Tongue (tissue), 1 donor: ENCODE measurements at regions not wholly inside any gene's neighbourhood (a gene's known extent, or its start where the extent isn't known, plus 50 kb on each side); places are given as distances from the start of the nearest gene placed in this dataset.
A peak's percentile ranks its signal among the peaks of the same experiment; 100 is the strongest.

Experiments
- DNase-seq: peaks from one replicate; pipeline ENCODE4 v3.0.0-alpha.2; 2015

DNA sequence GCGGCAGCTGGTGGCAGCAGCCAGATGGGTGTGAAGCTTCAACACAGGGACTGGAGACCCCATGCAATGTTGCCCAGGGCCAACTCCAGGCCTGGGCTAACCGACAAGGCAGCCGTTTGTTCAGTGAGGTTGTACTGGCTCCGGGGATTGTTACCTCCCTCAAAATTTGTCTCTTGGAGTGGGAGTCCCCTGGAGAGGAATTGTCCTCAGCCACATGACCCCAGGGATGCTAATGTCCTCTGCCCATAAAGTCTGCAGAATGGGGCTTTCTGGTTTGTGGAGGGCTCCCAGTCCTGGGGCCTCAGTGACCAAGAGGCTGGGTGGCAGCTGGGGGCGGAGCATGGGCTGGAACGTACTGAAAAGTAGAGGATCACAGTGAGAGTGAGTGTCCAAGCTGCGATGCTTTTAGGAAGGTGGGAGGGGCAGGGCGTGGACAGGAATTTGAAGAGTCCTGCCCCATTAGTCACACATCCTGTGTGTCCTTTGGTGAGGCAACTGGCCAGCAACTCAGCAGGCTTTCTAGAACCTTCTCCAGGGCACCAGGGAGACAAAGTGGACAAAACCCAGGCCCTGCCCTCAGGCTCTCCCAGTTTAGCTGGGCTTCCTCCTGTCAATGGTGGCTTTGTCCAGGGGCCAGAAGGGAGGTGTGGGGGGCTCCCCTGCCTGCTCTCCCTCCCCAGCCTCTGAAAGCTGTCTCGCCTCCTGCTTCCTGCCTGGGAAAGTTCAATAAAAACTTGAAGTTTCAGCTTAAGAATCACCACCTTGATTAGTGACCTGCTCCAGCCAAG lies 114.0 kb downstream of the NSG2 start:
- no peak for DNase-seq

DNA sequence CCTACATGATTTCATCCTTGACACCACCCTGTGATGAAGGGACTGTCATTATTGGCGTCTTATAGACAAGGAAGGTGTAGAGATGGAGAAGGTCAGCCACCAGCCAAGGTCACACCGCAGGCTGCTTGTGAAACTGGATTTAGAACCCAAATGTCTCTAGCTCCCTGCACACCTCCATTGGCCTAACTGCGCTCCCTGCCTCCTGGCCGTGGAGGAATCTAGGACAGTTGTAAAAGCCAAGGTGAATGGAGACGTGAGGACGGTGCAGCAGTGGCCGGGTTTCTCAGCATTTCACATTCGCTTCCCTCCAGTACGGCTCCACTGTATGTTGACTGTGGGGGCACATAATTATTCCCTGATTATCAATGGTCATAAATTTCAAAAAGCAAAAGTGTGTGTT lies 119.9 kb downstream of the NSG2 start:
- DNase-seq: no peak

DNA sequence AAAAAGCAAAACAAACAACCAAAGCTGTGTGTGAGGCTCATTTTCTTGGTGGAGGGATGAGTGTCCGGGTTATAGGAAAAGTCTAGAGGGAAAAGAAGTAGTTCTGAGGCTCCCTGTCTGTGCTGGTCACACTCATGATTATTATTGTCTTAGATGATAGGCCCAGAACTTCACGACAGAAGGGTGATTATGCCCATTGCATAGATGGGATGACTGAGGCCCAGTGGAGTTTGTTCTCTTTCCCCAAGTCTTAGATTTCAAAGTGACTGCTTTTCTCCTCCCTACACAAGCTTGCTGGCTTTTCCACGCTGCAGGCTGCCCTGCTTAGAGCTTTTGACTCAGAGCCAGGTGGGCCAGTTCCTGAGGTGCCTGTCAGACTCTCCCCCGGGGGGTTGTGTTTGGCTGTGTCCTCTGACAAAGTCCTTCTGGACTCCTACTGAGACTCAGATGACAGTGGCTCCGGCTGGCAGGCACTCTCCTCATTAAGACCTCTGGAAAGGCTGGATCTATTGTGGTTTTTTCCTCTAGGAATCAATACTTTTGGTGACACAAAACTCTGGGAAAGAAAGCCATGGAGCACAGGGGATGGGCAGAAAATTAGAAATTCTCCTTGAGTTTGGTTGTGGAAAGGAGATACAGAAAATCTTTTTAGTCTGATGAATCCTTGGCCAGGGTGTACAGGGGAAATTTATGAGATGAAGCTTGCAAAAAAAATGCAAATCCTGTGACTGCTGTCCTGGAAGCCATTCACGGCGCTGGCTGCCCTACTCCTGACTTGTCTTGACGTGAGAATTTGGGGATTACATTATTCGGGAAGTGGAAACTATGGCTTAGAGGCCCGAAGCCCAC lies 120.9 kb downstream of the NSG2 start:
- no peak for DNase-seq

DNA sequence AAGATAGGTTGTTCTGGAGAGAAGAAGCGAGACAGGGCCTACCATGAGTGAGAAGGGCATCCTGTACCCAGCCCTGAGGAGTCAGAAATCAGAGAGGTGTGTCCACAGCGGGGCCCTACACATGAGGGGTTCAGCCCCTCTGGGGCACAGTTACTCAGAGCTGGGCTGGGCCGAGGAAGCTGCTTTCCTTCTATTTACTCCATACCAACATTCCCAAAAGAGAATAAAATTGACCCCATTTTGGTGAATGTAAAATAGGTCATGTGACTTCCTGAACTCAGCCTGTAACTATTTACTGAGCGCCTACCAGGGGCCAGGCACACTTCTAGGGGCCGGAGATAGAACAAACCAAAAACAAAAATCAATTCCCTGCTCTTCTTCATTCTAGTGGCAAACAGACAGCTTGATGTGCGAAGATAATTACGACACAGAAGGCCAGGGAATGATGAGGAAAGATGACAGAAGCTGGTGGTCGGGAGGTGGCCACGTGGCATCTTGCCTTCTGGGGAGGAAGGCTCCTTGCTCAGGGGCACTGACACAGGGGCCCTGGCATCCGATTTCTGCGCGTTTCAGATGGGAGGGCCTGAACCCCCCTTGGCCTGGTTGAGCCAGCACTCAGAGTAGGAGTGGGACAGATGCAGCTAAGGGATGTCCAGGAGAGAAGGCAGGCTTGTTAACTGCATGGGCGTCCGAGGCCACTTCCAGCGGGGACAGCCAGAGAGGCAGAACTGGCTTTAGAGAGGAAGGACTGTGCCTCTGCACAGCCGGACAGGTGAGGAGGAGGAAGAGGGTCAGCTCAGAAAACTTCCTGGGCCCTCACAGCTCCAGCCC lies 121.8 kb downstream of the NSG2 start:
- DNase-seq: no peak

DNA sequence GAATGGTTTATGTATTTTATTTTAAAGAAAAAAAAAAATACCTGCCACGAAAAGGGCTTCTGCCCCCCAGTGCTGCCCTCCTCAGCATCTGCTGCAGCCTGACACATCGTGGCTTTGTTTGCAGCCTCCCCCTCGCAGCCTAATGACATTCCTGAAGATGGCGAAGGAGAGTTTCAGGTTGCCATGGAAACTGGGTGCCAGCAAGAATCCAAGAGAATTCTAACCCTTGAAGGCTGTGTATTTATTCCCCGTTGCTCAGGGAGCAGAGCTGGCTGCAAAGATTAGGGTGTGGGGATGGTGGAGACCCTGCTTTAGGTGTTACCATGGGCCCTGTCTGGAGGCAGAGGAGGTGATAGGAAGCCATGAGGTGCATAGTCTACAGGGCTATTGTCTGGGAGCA lies 126.6 kb downstream of the NSG2 start:
- peak; percentile 25 for DNase-seq

DNA sequence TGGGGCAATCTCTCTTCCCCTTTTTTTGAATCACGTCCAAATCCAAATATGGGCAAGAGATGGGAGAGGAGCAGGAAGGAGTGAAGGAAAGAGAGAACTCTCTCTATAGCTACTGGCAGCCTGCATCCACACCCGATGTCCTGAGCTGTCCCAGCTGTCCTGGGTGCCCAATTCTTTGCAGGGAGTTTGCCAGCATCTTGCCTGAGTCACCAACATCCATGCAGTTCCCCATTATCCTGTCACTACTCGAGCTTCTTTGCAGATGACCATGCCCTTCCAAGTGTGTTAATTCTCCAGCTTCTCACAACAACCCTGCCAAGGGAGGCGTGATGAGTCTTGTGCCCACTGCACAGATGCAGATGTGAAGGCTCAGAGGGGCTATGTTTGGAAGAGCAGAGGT lies 127.1 kb downstream of the NSG2 start:
- DNase-seq: no peak

DNA sequence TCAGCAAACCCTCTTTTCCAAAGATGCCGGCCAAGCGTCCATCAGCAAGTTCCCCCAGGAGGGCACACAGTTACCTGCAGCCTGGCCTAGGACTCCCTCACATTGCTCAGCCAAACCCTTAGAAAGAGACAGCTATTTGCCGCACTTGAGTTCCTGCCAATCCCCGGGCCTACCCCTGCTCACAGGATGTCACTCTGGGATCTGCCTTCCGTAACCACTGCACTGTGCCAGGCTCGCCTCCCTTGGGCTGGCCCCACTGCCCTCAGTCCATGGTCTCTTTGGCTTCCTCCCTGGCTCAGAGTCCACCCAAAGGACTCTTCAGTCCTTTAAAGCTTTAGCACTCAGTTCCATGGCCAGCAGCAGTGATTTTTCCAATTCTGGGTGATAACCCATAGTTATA lies 128.3 kb downstream of the NSG2 start:
- no peak for DNase-seq

DNA sequence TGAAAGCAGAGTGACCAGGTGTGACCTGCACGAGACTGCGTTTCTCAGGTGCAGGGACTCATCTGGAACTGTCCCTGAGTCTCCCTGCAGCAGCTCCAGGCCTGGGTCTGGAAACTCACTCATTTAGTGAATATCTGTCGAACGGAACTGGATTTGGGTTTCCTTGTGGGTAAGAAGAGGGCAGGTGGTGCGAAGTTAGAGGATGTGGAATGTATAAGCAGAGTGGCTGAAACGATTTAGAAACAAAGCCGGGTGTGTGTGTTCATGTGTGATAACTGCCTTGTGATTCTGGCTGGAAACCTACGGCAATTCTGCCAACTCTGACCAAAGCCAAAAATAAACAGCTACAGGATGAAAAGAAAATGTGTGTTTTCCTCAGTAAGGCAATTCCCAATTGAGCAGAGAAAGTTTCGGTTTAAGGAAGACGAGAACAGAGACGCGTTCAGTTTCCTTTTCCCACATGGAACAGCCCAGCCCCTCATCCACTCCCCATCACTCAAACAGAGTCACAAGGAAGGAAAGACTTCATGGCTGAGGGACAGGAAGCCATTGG lies 130.3 kb downstream of the NSG2 start:
- DNase-seq: peak; percentile 14

DNA sequence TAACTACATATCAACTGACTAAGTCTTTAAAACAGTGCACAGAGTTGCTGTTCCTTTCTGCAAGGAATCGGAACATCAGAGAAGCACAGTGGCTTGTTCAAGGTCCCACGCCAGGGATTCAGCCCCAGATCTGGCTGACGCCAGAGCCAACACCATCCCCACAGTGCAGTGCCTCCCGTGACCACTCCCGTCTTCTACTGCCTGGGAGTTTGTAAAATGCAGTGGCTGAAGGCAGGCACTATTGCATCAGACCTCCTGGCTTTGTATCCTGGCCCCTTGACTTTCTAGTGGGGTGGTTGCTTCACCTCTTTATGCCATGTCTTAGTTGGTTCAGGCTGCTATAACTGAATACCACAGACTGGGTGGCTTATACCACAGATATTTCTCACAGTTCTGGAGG lies 131.0 kb downstream of the NSG2 start:
- DNase-seq: no peak

DNA sequence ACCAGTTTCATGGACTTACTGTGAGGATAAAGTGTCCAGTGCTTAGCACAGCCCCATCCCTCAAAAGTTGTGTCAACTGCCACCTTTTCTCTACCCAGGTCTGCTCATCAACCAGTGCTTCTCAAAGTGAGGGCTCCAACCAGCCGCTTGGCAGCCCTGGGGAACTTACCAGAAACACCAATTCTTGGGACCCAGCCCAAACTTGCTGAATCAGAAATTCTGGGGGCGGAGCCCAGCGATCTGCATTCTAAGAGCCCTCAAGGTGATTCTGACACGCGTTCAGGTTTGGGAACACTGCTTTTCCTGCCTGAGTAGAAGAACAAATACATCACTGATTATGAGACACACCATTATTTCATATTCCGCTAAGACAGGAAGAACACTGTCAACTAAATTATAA lies 132.0 kb downstream of the NSG2 start:
- DNase-seq: no peak

DNA sequence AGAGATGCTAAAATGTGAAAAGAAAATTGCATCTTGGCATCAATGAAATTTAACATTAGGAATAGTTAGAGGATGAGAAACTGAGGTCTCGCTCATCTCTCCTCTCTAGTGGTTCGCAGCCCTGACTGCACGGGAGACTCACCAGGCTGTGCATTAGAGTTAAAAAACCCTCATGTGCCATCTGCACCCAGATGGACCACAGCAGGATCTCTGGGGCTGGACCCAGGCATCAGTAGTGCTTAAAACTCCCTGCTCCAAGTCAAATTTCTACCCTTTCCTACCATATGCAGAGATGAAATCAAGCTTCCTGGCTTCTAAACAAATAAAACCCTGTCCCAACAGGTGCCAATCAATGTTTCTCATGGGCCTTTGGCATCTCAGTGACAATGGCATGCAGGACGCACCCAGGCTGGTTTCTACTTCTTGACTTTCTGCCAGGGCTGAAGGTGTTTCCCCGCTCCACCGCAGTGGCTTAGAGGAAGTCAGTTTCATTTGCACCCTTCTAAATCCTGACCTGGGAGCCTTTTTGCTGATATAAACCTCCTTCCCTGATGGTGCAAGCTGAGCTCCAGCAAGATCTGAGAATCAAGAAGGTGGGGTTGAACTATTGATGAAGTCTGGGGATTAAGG lies 132.6 kb downstream of the NSG2 start:
- DNase-seq: no peak

DNA sequence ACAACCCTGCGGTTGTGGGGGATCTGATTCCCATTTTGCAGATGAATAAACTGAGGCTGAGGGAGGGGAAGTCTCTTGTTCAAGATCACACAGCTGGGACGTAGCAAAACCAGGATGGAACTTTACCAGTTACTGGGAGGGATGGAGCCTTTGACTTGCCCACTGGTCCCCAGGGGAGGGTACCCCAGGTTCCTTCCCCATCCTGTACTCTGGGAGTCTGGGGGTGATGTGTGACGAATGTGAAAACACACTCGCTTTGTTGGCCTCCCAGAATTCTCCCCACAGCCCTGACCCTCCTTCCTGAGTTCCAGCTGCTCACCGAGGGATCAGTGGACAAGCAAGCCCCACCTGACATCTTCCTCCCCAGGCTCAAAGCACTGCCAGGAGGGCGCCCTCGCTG lies 135.1 kb downstream of the NSG2 start:
- no peak for DNase-seq

DNA sequence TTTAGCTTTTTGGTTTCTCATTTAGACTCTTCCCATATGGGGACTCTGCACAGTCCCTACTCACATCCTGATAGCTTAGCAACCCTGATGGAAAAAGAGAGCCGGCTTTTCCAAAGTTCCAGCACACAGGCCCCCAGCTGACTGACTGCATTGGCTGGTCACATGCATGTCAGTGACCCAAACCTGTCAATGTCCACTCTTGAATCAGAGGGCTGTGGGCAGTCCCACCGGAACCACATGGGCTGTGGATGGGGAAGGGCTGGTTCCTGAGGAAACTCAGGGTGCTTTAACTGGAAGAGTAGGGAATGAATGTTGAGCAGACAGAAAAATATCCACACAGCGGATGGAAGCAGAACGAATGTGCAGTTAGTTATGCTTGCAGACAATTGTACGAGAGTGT lies 136.6 kb downstream of the NSG2 start:
- DNase-seq: no peak

DNA sequence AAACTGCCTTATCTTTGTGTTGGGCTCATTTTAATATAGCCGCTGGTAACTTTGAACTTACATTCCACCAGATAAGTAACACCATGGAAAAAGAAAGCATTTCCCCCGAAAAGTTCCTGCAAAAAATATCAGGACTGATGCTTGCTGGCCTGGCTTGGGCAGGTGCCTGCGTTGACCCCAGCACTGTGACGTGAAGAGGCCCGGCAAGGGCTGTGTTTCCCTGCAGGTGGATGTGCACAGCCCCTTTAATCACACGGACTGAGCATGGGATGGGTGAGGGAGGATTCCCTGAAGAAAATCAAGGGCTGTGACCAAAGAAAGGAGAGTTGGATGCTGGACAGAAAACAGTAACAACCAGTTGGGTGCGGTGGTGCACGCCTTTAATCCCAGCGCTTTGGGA lies 138.2 kb downstream of the NSG2 start:
- DNase-seq: no peak

DNA sequence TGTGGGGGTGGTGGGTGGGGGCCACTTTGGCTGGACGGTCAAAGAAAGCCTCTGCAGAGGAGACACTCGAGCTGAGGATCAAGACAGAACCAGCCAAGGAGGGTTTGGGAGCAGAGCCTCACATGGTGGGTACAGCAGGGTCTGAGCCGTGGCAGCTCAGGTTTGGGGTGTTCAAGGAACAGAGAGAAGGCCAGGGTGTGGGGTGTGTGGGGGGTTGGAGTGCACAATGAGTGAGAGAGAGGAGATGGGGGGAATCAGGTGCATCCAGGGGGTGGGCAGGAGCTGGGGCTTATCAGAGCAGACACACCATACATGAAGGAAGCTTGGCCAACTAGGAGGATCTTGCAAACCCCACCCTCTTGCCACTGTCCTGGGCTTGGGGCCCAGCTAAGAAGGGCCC lies 140.0 kb downstream of the NSG2 start:
- DNase-seq: no peak

DNA sequence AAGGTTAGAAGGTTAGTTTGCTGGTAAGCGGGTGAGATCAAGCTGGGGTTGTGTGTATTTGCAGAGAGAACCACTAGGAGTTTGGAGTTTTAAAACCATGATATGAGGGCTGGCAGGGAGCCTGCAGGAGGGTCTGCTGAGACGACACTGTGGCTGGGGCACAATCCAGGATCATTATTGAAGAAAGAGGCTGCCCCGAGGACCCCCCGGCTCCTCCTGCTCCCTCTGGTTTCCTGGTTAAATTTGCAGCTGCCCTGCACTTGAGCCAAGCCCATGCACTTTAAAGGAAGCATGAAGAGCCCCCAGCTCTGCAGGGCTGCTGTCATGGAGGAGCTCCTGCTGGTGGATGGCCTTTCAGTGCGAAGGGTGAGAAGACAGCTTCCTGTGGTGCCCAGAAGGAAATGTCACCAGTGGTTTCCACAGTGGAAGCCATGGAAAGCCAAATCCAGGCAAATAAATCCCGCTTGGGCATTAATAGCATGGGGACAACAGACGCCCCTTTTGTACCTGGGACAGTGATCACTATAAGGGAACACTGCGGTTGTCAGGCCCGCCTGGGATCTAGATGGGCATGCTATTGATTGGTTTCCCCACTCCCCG lies 140.7 kb downstream of the NSG2 start:
- DNase-seq: no peak

DNA sequence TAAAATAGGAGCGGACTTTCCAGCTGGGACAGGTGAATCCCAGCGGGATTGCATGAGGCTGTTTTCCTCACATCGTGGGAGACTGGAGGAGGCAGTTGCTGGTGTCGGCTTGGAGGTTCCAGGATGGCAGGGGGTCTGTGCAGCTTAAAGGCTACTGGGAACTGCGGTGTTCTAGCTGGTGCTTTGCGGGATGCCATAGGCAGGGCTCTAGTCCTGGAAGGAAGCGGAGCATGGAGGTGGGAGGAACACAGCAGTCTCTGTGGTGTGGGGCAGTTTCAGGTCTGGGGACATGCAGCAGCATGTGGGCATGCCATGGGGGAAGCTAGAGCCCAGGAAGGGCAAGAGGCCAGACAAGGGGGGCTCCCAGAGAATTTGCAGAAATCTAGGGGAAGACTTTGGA lies 141.5 kb downstream of the NSG2 start:
- no peak for DNase-seq

DNA sequence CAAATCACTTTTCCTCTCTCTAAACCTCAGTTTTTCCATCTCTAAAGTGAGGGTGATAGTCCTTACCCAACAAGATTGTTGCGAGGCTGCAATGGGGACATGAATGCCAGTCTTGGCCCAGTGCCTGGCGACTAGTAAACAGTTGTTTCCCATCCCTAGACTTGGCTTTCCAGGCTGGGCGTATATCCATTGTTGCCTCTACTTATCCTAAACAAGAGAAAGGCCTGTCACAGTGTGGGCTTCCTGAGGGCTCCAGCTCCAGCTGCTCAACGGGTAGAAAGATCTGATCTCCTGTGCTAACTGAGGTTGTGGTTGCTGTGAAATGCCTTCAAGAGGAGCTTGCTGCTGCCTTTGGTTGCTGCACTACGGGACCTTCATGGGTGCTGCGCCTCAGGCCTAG lies 142.0 kb downstream of the NSG2 start:
- DNase-seq: no peak

DNA sequence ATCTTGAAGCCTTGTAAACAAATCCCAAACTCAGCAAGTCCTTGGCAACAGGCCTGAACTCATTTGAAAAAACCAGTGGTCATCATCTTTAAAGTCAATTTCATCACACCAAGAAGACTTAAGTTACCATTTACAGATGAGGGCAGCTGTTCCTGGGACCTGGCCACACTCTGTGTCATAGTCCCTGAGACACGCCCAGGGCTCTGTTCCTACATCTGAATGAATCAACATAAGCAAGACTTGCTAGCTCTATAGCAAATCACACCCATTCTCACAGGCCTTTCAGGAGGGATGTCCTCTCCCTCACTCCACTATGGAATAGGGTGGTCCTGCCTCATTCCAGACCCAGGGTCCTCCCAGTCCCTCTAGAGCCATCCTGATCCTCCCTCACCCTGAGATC lies 142.8 kb downstream of the NSG2 start:
- no peak for DNase-seq

DNA sequence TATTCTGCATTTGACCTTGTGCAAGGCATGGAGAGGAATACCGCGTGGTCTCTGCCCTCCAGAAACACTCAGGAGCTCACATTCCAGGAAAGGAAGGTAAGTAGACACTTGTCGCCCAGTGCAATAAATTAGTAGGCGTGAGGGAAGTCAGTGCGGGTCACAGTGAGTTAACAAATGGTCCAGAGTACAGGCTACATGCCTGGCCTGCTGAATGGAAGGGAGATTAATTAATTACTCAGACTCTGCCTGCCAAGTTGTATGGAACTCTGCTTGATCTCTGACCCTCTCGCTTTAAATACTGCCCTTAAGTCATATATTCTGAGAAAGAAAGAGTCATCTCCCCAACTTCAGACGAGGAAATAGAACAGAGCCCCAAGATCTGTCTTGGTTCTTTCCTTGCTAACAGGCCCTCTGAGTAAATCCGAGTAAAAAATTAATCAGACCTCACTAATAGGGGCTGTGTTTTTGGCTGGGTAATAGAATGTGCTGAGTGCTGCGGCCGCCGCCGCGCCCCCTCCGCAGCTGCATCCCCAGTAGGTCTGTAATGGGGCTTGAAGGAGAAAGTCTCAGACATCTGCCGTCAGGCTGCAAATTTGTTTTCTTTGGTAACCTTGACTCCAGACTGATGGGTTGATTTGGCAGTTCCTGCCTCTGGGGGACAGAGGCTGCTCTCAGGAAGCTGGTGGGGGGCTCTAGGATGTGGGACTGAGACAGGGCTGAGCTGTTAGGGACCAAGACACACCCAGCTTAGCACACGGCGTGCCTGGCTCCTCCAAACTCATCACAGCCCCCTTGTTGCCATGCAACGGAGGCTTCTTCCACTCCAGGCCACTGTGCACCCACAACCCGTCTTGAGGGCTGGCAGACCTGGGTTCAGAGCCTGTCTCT lies 144.4 kb downstream of the NSG2 start:
- peak; percentile 46 for DNase-seq

DNA sequence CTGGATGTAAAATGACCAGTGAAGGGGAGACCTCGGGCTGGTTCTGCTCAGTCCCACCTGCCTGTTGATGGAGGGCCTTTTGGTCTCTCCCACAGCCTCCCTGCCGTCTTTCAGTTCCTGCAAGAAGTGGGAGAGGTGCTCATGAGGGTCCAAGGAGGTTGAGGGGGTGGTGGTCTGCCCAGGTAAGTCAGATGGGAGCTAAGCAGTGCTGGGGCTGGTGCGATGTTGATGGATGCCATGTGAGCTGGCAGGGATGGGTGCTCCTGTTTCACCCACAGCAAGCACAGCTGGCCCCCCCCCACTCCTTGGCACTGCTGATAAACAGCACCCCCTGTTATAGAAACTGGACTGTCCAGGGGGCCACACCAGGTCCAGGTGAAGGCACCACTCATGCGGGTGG lies 145.6 kb downstream of the NSG2 start:
- no peak for DNase-seq
